ENCODE measurements at regions not wholly inside any gene's neighbourhood (a gene's known extent, or its start where the extent isn't known, plus 50 kb on each side); places are given as distances from the start of the nearest gene placed in this dataset.
A peak's percentile ranks its signal among the peaks of the same experiment; 100 is the strongest.

DNA sequence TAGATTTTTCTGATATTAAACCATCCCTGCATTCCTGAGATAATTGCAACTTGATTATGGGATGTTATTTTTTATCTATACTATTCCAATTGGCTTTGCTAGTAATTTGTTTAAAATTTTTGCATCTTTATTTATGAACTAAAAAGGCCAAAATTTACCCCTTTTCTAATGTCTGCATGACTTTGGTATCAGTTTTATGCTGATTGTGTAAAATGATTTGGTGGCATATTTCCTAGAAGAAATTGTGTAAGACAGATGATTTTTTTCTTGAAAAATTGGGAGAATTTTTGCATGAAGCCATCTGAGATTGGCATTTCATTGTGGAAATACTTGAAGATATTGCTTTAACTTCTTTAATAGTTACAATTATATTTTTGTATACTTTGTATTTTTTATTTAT lies 183.8 kb upstream of the TBL1XR1 start:
- ATAC-seq (no peak), DNase-seq (no peak)
- no peak for TF ChIP-seq POLR2A (IDR thresholded peaks at IDR 0.05)
- TF ChIP-seq, protein P1, sequence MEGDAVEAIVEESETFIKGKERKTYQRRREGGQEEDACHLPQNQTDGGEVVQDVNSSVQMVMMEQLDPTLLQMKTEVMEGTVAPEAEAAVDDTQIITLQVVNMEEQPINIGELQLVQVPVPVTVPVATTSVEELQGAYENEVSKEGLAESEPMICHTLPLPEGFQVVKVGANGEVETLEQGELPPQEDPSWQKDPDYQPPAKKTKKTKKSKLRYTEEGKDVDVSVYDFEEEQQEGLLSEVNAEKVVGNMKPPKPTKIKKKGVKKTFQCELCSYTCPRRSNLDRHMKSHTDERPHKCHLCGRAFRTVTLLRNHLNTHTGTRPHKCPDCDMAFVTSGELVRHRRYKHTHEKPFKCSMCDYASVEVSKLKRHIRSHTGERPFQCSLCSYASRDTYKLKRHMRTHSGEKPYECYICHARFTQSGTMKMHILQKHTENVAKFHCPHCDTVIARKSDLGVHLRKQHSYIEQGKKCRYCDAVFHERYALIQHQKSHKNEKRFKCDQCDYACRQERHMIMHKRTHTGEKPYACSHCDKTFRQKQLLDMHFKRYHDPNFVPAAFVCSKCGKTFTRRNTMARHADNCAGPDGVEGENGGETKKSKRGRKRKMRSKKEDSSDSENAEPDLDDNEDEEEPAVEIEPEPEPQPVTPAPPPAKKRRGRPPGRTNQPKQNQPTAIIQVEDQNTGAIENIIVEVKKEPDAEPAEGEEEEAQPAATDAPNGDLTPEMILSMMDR (IDR thresholded peaks at IDR 0.05 in 4 of 5, conservative IDR thresholded peaks at IDR 0.05 in 1 of 5): no peak
- Histone ChIP-seq H3K27me3 (no peaks in the 10 kb centered on the region), H3K36me3 (no peaks in the 10 kb centered on the region), H3K4me3 (no peak overlapping the region), H3K9me3 (peaks cover 0 to 3% (median 0%) of the 10 kb centered on the region in 3 donors), H3K27ac (no peak overlapping the region), H3K4me1 (peaks cover 8% of the 10 kb centered on the region in 2 donors)
- intact Hi-C loops (cut with DNase I; ENCODE audit: low total_unique reads): no loop called here
- in situ Hi-C loops (cut with MboI; ENCODE audit: low sequenced_read_pairs in 4 of 4): no loop called here

DNA sequence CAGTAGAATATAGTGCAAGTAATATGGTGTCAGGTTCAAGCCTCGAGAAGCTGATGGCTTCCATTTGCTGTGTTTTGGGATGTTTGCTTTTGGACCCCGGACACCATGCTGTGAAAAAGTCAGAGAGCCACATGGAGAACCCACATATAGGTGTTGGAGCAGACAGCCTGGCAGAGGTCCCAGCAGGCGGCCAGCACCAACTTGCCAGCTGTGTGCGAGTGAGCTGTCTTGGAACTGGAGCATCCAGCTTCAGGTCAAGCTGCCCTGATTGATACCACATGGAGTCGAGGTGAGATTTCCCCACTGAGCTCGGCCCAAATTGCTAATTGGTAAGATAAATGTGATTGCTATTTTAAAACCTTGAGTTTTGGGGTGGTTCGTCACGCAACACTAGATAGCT lies 185.7 kb upstream of the TBL1XR1 start:
- intact Hi-C loops (cut with DNase I; ENCODE audit: low total_unique reads): no loop called here
- no peak for ATAC-seq
- Histone ChIP-seq H3K27me3 (no peaks in the 10 kb centered on the region), H3K4me1 (peaks cover 8 to 11% of the 10 kb centered on the region in 2 donors), H3K27ac (no peak overlapping the region), H3K36me3 (no peaks in the 10 kb centered on the region), H3K4me3 (no peak overlapping the region), H3K9me3 (peaks cover 0 to 3% (median 0%) of the 10 kb centered on the region in 3 donors)
- in situ Hi-C loops (cut with MboI; ENCODE audit: low sequenced_read_pairs in 4 of 4): no loop called here
- no peak for TF ChIP-seq POLR2A (IDR thresholded peaks at IDR 0.05)
- TF ChIP-seq, protein P1 (IDR thresholded peaks at IDR 0.05 in 4 of 5, conservative IDR thresholded peaks at IDR 0.05 in 1 of 5): no peak
- peak; percentile 38 to 39 for DNase-seq

DNA sequence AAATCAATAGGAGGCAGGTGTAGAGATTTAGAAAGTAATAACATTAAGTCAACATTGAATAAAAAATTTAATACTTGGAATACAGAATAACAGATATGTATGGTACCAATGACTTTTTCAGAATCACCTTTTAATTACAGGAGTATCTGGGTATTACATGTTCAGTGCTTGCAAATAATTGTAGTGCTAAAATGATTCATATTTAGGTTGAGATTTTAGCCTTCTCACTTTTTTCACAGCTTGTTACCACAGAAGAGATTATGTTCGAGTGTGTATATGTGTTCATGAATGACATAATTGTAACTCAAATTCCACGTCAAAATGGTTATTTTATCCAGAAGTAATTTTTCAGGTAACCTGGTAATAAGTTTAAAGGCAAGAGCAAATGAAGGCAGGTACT lies 187.9 kb upstream of the TBL1XR1 start:
- H3K4me1 ChIP-seq: peaks cover 8 to 11% of the 10 kb centered on the region in 2 donors
- H3K27ac ChIP-seq: peak overlapping the region; percentile 36 to 78 (median 56)
- H3K4me3 ChIP-seq: no peak overlapping the region
- no peaks in the 10 kb centered on the region for H3K36me3 ChIP-seq
- ATAC-seq: no peak
- in situ Hi-C loops (cut with MboI; ENCODE audit: low sequenced_read_pairs in 4 of 4) (no loop called here), intact Hi-C loops (cut with DNase I; ENCODE audit: low total_unique reads) (no loop called here)
- no peak for DNase-seq
- TF ChIP-seq POLR2A (IDR thresholded peaks at IDR 0.05): no peak
- TF ChIP-seq, protein P1 (IDR thresholded peaks at IDR 0.05 in 4 of 5, conservative IDR thresholded peaks at IDR 0.05 in 1 of 5): no peak
- H3K9me3 ChIP-seq: peaks cover 0 to 3% (median 0%) of the 10 kb centered on the region in 3 donors
- no peaks in the 10 kb centered on the region for H3K27me3 ChIP-seq

DNA sequence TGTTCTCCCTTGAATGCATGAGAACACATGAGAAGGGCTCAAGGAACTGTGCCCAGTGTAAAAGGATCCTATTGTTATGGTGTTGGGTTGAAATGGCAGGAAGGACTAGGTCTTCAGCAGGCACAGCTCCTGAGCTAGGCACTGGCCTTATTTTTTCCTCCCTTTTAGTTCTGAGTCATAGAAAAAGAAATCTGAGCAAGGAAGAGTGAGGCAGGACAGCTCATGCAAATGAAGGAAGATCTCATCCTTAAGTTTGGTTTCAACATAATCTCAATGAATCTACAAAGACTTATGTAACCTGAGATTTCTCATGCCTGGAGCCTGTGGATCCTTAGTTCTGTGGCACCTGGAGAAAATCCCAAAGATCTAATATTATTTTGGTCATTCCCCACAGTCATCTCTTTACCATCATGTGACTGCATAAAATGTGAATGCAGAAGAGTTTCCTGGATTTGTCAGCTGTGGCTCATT lies 188.6 kb upstream of the TBL1XR1 start:
- H3K27ac ChIP-seq: peak overlapping the region; percentile 36 to 78 (median 56)
- intact Hi-C loops (cut with DNase I; ENCODE audit: low total_unique reads): no loop called here
- peak; percentile 95 to 96 for ATAC-seq

More for the DNA sequence above, 188.6 kb upstream of the TBL1XR1 start:
- in situ Hi-C loops (cut with MboI; ENCODE audit: low sequenced_read_pairs in 4 of 4): no loop called here
- DNase-seq: peak; percentile 23 to 57
- TF ChIP-seq, protein P1 (IDR thresholded peaks at IDR 0.05 in 4 of 5, conservative IDR thresholded peaks at IDR 0.05 in 1 of 5): no peak
- TF ChIP-seq POLR2A (IDR thresholded peaks at IDR 0.05): no peak
- no peak overlapping the region for H3K4me3 ChIP-seq
- peaks cover 0 to 2% (median 0%) of the 10 kb centered on the region in 3 donors for H3K9me3 ChIP-seq
- no peaks in the 10 kb centered on the region for H3K36me3 ChIP-seq
- no peaks in the 10 kb centered on the region for H3K27me3 ChIP-seq
- H3K4me1 ChIP-seq: peaks cover 8 to 11% of the 10 kb centered on the region in 2 donors
